Renal cortical epithelial cell (primary cell): ENCODE measurements at regions not wholly inside any gene's neighbourhood (a gene's known extent, or its start where the extent isn't known, plus 50 kb on each side); places are given as distances from the start of the nearest gene placed in this dataset.
A peak's percentile ranks its signal among the peaks of the same experiment; 100 is the strongest.
"Not testable (repeated sequence)": the region's sequence is repeated elsewhere in the genome, so short reads cannot be mapped to it uniquely, and the experiment has no call there.

Experiments used
- DNase-seq: peaks from one replicate; pipeline ENCODE4 v3.0.0-alpha.2; 2011; ENCODE audit warnings: low read depth

GRCh38 chr6:122161136-122161535 is 238.3 kb upstream of the HSF2 start:
- no peak for DNase-seq

- no peak for DNase-seq
Observed at GRCh38 chr6:122165014-122165413, 234.4 kb upstream of the HSF2 start.

GRCh38 chr6:122170274-122170673 is 229.2 kb upstream of the HSF2 start:
- DNase-seq, result no peak

- no peak for DNase-seq
Observed at GRCh38 chr6:122178988-122179387, 220.5 kb upstream of the HSF2 start.

GRCh38 chr6:122180132-122180531 is 219.3 kb upstream of the HSF2 start:
- DNase-seq, result no peak

GRCh38 chr6:122182061-122182460 is 217.4 kb upstream of the HSF2 start:
- no peak for DNase-seq

- peak; percentile 14 for DNase-seq
Observed at GRCh38 chr6:122184401-122184827, 215.0 kb upstream of the HSF2 start.

GRCh38 chr6:122185458-122185857 is 214.0 kb upstream of the HSF2 start:
- DNase-seq, result not testable (repeated sequence)

GRCh38 chr6:122187186-122187585 is 212.3 kb upstream of the HSF2 start:
- no peak for DNase-seq

GRCh38 chr6:122198922-122199321 is 200.5 kb upstream of the HSF2 start:
- peak; percentile 16 for DNase-seq

- no peak for DNase-seq
Observed at GRCh38 chr6:122200440-122200839, 199.0 kb upstream of the HSF2 start.

GRCh38 chr6:122202576-122203137 is 196.8 kb upstream of the HSF2 start:
- no peak for DNase-seq

GRCh38 chr6:122207061-122207460 is 192.4 kb upstream of the HSF2 start:
- no peak for DNase-seq

- no peak for DNase-seq
Observed at GRCh38 chr6:122207794-122208193, 191.7 kb upstream of the HSF2 start.

- no peak for DNase-seq
Observed at GRCh38 chr6:122214605-122215318, 184.7 kb upstream of the HSF2 start.

- no peak for DNase-seq
Observed at GRCh38 chr6:122220254-122220653, 179.2 kb upstream of the HSF2 start.

- no peak for DNase-seq
Observed at GRCh38 chr6:122222761-122223160, 176.7 kb upstream of the HSF2 start.

GRCh38 chr6:122223251-122223650 is 176.2 kb upstream of the HSF2 start:
- no peak for DNase-seq

- DNase-seq, result no peak
Observed at GRCh38 chr6:122238861-122239260, 160.6 kb upstream of the HSF2 start.

- no peak for DNase-seq
Observed at GRCh38 chr6:122246906-122247658, 152.4 kb upstream of the HSF2 start.

GRCh38 chr6:122248001-122248669 is 151.3 kb upstream of the HSF2 start:
- DNase-seq, result no peak

GRCh38 chr6:122248844-122249243 is 150.6 kb upstream of the HSF2 start:
- no peak for DNase-seq
